Loucy (cell line): ENCODE measurements at regions not wholly inside any gene's neighbourhood (a gene's known extent, or its start where the extent isn't known, plus 50 kb on each side); places are given as distances from the start of the nearest gene placed in this dataset.
A peak's percentile ranks its signal among the peaks of the same experiment; 100 is the strongest.

ENCODE experiments used
- EZH2phosphoT487 ChIP-seq: fragments of 200-600 bp; IDR thresholded peaks from 2 replicates; pipeline ENCODE4 v1.6.1; 2018; ENCODE audit warnings: antibody characterized with exemption, mild to moderate bottlenecking, moderate library complexity, borderline replicate concordance
- TF ChIP-seq, protein P1 (sequence below): fragments of 200-600 bp; sonication (generic); conservative IDR thresholded peaks from 2 replicates; pipeline ENCODE4 v1.5.1; 2014; ENCODE audit warnings: mild to moderate bottlenecking, antibody characterized with exemption, low read length

- TF ChIP-seq, protein P1, sequence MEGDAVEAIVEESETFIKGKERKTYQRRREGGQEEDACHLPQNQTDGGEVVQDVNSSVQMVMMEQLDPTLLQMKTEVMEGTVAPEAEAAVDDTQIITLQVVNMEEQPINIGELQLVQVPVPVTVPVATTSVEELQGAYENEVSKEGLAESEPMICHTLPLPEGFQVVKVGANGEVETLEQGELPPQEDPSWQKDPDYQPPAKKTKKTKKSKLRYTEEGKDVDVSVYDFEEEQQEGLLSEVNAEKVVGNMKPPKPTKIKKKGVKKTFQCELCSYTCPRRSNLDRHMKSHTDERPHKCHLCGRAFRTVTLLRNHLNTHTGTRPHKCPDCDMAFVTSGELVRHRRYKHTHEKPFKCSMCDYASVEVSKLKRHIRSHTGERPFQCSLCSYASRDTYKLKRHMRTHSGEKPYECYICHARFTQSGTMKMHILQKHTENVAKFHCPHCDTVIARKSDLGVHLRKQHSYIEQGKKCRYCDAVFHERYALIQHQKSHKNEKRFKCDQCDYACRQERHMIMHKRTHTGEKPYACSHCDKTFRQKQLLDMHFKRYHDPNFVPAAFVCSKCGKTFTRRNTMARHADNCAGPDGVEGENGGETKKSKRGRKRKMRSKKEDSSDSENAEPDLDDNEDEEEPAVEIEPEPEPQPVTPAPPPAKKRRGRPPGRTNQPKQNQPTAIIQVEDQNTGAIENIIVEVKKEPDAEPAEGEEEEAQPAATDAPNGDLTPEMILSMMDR, result peak; percentile 31
- TF ChIP-seq EZH2phosphoT487, result no peak
Measured at GRCh38 chr15:47407692-47408091, 309.6 kb upstream of the SEMA6D start.
